ENCODE measurements at regions not wholly inside any gene's neighbourhood (a gene's known extent, or its start where the extent isn't known, plus 50 kb on each side); places are given as distances from the start of the nearest gene placed in this dataset.
A peak's percentile ranks its signal among the peaks of the same experiment; 100 is the strongest.

DNA sequence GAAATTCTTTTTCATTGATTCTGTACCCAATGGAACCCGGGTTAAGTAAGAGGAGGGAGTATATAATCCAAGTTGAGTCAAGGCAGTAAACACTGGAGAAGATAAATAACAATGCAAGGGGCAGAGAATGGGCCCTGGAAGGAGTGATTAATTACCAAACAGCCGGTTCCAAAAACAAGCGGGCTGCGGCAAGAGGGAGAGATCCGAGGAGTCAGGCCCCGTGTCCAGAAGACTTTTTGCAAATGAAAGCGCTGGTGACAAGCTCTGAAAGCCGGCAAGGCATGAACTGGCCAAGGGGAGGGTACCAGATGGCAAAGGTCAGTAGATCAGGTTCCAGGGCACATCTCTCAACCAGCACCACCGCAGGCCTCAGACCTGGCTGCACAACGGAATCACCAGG lies 294.9 kb downstream of the BCOR start:
- DNase-seq (ENCODE audit: low read depth in 2 of 2): no peak

DNA sequence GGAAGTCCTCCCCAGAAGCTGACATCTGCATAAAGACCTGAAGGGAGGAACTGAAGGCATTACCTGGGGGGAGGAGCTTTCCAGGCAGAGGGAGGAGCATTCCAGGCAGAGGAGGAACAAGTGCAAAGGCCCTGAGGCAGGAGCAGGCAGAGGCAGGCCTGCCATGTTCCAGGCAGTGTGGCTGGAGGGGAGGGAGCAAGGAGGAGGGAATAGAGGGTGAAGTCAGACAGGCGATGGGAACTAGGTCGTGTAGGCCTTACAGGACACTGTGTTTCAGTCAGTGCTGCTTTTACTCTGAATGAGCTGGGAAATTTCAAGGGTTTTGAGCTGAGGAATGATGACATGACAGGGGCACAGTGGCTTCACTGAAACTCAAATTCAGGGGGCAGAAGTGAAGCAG lies 292.7 kb downstream of the BCOR start:
- no peak for DNase-seq (ENCODE audit: low read depth in 2 of 2)

DNA sequence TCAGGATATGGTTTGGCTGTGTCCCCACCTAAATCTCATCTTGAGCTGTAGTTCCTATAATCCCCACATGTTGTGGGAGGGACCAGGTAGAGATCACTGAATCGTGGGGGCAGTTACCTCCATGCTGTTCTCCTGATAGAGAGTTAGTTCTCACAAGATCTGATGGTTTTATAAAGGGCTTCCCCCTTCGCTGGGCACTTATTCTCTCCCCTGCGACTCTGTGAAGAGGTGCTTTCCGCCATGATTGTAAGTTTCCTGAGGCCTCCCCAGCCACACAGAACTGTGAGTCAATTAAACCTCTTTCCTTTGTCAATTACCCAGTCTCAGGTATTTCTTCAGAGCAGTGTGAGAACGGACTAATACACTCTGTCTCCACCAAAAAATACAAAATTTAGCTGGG lies 291.9 kb downstream of the BCOR start:
- no peak for DNase-seq (ENCODE audit: low read depth in 2 of 2)

DNA sequence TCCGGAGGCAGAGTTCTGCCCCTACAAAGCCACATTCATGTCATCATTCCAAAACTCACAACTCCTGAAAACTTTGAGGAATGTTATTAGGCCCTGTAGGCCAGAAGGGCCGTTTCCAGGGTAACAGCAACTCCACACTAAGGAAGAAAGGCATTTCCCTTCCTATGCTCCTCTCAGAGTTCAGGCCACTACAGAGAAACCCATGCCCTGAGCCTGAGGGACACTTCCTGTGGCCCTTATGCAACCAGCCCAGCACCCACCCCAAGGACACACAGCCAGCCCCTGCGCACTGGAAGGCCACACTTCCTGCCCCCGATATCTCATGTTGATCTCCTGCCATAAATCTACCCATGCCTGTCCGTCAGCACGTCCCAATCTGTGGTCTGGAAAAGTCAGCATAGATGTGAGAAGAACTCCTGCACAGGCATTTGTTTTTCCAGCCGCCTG lies 289.3 kb downstream of the BCOR start:
- no peak for DNase-seq (ENCODE audit: low read depth in 2 of 2)

DNA sequence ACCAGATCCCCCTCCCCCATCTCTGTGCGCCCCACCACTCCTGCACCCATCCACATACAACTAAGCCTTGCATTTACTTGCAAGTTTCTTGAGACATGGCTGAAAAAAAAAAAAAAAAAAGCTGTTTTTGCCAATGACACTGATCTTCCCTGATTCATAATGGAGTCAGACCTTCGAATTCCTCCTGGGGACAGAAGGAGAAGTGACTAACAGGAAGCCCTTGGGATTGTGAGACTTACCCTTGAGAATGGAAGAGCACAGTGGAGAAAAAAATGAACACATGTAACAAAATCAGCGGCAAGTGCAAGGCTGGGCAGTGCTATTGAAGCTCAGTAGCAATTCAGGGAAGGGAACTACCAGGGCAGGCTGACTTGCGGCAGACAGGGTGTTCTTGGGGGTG lies 288.4 kb downstream of the BCOR start:
- no peak for DNase-seq (ENCODE audit: low read depth in 2 of 2)

DNA sequence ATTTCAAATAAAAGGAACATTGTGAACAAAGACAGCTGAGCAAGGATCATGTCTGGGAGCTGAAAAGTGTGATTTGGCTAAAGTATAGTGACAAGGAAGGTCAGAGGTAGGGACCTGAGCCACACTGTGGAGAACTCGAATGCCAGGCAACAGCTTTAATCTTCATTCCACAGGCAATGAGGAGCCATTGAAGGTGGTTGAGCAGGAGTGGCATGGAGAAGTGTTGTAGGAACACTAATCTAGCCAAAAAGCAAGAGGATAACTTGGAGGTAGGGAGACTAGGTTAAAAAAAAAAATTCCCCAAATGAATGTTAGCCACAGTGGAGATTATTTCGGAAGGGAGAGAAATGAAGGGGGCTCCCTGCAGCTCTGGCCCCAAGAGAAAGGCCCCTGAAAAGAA lies 286.9 kb downstream of the BCOR start:
- DNase-seq (ENCODE audit: low read depth in 2 of 2): no peak

DNA sequence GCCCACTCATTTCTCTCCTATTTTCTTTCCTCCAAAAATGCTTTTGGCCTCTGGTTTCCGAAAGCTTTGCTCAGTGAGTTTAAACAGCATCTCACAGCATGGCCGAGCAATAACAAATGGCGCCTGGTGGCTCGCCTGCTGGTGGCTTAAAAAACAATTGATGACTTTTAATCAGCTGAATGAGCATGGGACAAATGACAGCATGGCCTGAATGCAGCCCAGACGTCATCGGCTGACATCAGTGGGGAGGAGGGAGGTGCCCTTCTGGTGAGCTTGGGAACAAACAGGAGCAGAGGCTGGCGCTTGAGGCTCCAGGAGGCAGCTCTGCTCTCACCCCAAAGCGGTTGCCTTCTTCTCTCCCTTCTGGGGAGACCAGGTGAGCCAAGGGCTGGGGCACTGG lies 286.4 kb downstream of the BCOR start:
- DNase-seq (ENCODE audit: low read depth in 2 of 2): no peak

DNA sequence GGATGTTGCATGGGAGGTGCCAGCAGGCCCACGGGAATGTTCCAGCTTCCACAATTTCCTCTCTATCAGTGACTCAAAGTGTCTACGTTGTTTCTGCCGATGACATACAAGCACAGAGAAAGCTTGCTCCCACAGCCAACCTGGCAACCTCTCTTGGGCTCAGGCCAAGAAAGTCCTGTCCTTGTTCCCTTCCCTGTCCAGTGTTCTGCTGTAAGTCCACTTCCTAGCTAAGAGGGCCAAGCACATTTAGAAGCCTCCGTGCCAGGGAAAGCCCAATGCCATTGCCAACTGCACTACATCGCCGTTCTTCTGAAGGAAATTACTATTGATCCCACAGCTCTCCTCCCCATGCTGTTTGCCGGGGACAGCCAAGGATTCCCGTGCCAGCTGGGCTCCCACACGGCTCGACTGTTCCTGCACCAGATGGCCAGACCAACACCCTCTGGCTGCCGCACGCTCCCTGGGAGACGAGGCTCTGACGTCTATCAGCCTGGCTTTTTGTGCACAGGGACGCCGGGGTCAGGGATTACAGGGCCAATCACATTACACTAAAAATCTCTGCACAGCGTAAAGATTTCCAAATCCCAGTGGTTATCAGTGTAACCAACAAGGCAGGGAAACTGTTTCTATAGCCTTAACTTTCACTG lies 284.0 kb downstream of the BCOR start:
- DNase-seq (ENCODE audit: low read depth in 2 of 2): no peak

DNA sequence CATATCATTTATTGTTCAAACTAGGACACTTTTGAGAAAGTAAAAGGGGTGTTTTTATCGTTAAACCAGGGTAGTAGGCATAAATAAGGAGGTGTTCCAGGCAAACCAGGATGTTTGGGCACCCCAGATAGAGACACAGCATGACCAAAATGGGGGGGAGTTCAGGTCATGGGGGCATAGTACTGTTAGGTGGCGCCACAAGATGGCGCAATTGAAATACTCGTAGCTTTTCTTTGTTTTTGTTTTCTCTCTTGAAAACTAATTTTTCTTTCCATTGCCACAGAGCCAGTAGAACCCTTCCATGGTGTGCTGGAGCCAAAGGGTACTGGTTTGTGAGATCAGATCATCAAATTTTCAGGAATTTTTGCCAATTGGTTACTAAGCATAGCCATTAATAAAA lies 283.4 kb downstream of the BCOR start:
- peak in 1 of 2 donors; percentile 6 for DNase-seq (ENCODE audit: low read depth in 2 of 2)

DNA sequence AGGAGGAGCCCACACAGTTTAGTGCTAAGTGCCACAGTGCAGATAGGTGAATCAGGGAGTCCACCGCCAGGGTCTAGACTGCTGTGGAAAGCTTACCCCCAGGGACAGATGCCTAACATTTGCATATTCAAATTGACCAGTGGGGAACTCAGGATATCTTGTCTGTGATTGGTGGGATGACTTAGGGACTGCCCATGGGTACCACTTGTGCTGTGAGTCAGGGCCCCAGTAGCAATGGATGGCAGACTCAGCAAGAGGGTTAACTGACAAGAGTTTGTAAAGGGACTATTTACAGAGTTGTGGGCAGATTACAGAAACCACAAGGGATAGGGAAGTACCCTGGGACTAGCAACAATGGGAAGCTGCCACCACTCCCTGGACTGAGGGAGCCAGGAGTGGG lies 282.1 kb downstream of the BCOR start:
- DNase-seq (ENCODE audit: low read depth in 2 of 2): no peak

DNA sequence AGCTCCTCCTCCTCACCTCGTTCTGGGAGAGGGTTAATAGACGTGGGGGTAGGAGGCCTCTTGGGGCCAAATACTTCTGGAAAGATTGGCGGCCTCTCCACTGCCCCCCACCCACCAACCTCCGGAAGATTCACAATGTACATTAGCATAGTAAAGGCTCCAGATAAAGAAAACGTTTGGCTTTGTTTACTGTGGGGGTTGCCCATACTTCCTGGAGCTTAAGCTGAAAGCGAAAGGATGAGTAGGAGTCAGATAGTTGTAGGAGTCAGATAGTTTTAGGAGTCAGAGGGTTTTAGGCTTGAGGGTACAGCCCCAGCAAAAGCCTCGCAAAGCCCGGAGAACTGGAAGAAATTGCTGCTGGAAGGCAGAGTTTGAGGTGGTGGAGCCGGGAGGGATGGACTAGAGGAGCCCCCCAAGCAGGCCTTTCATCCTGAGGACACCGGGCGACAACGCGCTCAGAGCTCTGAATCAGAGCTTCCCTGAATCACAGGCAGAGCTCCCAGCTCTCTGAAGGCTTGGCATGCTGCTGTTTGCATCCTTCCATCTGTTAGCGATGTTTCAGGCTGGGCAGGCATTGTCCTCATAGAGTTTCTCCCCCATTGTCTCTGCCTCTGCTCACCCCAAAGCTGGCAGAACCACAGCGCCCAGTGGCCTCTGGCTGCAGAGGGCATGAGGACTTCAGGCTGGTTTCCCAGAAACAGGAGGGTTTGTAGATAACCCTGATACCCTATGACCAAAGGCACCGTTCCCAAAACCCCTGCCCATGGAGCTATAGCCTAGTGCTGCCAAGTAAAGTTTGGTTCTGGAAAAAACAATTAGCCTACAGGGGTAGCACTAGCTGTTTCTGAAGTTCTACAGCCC lies 280.7 kb downstream of the BCOR start:
- DNase-seq (ENCODE audit: low read depth in 2 of 2): no peak

DNA sequence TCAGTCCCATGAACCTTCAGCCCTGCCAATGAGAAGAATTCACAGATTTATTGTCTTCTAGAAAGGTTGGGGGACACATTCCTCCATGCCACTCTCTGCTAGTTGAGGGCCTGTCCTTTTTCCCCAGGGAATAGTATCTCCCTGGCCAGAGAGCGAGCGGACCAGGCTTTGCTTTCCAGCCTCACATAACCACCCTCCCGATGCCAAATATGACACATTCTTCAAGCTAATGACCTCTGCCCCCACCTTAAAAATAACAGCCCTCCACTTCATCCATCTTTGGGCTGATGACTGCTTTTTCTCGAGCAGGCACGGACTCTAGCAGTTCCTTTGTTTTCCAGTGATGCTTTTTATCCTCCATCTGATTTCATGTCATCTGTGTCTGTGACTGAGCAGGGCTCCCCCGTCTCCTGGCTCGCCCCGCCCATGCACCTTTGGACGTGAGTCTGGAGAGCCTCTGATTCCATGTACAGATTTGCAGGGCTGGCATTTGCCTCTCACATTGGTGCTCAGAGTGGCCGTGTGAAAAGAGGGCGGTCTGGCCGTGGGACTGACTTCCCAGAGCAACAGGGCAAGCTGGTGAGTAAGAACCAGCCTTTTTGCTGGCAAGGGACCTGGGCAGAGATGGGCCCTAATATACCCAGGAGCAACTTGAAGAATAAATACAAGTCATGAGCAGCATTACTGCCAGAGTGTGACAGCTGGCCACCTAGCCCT lies 279.8 kb downstream of the BCOR start:
- no peak for DNase-seq (ENCODE audit: low read depth in 2 of 2)

DNA sequence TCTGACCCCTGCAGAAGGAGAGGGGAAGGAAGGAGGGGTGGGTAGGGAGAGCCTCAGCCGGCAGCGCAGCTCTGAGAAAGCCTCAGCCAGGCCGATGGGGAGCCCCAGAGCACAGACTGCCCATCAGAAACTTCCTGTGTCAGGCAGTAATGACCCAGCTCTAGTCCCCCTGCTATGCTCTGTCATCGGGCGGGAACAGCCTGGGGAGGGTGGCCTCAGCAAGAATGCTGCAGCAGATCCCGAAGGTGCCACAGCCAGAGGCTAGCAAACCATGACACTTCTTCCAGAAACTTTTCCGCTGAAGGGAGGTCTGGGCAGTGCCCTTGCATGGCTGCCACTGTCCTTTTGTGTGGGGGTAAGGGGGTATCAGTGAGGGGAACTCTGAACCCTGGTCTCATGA lies 279.0 kb downstream of the BCOR start:
- no peak for DNase-seq (ENCODE audit: low read depth in 2 of 2)

DNA sequence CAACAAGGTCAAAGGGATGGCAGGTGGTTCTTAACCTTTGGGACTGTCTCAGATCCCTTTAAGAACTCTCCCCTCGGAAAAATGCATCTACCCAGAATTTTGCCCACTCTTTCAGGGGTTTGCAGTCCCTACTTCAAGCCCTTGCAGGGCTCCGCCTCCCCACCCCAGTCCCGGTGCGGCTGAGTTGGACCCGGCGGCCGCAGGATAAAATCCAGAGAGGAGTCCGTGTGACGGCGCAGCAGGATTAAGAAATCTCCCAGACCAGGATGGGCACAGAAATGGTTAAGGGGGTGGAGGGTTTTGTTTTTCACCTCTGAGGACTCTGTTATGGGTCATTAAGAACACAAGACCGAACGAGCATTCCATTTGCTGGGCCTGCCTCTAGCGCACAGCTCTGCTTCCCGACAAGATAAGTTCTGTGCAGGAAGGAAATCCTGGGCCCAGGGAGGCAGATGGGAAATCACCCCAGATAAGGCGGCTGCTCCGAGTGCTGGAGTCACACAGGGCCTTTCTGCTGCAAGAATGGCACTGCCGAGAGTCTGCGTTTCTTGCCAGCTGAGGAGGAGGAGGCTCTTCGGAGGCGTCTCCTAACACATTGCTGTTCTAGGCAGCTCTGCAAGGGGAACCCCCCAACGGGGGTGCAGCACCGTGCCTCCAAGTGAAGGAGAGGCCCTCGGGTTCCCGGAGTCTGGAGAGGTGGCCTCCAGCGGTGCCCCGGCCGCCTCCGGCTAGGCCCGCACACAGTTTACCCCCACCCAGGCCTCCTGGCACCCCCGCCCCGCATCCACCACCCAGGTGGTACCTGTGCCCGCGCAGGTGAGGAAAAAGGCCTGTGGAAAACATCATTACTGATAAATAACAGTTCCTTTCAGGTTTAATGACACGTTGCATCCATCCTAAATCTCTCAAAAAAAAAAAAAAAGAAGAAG lies 277.6 kb downstream of the BCOR start:
- DNase-seq (ENCODE audit: low read depth in 2 of 2): no peak

DNA sequence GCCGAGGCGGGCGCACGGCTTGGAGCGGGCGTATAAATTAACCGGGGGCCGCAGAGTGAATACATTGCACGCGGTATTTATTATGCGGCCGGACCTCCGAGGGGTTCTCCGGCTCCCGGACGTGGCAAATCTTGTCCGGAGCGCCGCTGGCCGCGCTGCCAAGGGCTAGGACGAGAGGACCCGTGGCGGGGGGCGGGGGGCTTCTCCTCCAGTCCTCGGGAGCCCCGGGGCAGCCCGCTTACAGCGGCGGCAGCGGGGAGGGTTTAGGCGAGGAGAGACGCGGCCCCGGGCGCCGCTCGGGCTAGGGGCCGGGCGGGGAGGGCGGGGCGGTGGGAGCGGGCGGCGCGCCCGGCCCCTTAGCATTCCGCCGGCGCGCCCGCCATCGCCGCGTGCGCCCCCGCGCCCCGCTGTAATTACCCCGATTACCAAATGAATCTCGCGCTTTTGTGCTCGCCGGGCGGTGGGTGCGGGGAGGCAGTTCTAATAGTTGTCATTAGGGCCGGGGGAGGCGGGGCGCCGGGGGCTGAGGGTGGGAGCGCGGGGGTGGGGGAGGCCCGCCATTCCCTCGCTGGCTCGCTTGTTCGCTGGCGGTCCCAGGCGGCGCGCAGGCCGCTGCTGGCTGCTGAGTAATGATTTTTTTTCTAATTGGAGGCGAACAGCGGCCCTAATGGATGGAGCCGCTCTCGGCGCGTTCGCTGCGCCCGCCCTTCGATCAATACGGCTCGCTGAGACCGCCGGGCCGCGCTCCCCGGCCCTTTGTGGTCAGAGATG lies 276.6 kb downstream of the BCOR start:
- DNase-seq (ENCODE audit: low read depth in 2 of 2): peak; percentile 15 to 20

DNA sequence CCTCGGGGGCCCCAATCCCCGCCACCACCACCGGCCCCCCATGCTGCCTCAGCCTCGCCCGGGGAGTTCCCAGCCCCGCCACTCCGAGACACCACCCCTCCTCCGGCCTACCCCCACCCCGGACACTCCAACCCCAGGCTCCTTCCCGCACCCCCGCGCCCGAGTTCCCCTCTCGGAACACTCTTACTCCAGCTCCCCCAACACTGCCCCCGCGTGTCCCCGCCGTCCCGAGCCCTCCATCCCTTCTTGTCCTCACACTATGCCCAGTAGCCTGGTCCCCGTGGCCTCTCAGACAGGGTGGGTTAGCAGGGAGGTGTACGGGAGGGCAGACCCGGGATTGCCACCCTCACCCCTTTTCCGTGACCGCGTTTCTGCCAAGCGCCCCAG lies 276.1 kb downstream of the BCOR start:
- no peak for DNase-seq (ENCODE audit: low read depth in 2 of 2)

DNA sequence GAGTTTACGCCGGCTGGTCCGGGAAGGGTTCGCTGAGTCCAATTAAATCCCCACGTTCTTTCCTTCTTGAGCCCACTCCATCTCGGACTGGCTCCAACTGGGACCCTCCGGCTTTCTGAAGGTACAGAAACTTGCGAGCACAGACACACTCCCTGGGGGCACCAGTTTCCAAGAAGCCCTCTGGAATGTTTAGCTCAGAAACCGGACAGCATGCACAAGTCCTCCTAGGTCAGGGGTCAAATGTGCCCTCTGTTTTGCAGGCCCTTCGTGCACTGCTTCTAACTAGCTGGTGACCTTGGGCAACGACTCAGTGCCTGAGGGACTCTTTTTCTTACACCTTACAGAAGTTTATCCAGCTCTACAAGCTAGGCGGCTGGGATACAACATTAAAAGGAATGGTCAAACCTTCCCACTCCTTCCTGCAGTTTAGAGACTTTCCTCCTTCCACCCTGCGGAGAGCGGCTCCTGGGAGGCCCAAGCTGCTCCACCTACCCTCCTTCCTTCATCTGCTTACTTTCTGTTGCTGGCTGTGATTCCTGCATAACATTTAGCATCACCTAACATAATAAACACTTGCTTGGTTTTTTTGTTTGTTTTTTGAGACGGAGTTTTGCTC lies 275.5 kb downstream of the BCOR start:
- no peak for DNase-seq (ENCODE audit: low read depth in 2 of 2)

DNA sequence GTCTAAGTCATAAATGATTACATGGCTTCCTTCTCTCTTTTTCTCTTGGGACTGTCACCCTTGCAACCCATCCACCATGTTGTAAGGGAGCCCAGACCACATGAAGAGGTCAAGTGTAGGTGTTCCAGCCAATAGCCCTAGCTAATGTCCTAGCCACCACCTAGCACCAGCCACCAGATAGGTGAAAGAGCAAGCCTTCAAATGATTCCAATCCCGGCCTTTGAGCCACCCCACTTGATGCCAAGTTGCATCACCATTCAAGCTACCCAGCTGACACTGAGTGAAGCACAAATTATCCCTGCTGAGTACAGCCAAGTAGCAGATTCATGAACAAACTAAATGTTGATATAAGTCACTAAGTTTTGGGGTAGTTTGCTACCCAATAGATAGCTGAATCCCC lies 274.3 kb downstream of the BCOR start:
- no peak for DNase-seq (ENCODE audit: low read depth in 2 of 2)

DNA sequence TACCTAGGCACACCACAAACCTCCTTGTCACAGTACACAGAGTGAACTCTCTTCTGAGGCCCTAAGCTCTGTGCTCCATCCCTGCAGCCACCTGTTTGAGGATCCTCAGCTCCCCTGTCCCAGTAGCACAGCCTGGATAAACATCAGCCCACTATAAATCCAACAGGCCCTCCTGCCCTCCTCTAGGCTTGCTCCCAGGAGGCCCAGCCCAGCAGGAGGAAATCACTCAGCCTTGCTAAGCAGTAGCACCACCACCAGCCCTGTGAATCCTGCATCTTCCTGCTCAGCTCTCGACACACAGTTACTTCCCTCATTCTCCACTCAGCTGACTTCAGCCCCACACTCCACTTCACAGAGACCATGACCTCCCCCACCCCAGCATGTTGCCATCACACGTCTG lies 273.9 kb downstream of the BCOR start:
- no peak for DNase-seq (ENCODE audit: low read depth in 2 of 2)

DNA sequence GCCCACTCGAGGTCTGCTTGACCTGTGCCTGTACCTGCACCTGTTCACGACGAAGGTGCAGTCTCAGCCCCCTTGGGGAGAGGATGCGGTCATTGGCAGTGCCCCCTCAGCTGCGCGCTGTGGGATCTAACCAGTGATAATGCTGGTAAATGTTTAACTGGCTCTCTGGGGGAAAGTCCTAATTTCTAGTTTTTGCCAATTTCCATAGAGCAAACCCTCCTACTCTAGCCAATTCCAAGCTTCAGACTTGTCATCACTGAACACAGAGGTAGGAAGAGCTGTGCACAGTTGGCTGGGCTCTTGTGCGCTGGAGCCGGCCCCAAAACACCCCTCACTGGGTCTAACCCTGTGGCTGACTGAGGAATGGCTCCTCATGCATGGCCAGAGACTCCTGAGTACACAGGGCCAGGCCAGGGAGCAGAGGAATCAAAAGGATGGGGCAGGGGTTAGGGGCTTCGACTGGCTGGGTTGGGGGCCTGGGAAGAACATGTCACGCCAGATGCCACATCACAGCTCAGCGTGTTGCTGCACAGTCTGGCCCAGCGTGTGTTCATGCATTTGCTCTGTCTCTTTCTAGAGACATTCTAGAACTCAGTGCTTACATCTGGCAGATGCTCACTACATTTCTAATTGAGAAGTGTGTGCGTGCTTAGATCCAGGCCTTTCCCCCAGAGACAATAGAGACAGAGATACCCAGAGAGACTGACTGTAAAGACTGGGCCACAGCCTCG lies 270.8 kb downstream of the BCOR start:
- no peak for DNase-seq (ENCODE audit: low read depth in 2 of 2)

Measured in activated CD8-positive, alpha-beta memory T cell treated with anti-CD3 and anti-CD28 coated beads for 4 hours (primary cell).